ENCODE measurements at regions not wholly inside any gene's neighbourhood (a gene's known extent, or its start where the extent isn't known, plus 50 kb on each side); places are given as distances from the start of the nearest gene placed in this dataset.

DNA sequence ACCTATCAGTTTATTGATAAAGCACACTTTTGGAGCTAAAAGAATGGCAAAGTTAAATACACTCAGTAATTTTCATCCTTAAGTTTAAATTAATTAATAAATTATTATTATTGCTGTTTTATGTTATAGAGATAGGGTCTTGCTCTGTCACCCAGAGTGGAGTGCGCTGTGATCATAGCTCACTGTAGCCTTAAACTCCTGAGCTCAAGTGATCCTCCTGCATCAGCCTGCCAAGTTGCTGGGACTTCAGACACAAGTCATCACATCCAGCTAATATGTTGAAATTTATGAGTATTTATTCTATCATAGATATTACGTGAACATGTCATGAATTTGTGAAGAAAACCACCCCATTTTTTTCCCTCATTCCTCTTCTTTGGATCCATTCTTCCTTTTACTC is 64.2 kb downstream of the GJA1 start:
- DNase-seq (ENCODE audit: extremely low read depth in 1 of 11, low read depth in 9 of 11, low spot score in 4 of 11) = no peak

DNA sequence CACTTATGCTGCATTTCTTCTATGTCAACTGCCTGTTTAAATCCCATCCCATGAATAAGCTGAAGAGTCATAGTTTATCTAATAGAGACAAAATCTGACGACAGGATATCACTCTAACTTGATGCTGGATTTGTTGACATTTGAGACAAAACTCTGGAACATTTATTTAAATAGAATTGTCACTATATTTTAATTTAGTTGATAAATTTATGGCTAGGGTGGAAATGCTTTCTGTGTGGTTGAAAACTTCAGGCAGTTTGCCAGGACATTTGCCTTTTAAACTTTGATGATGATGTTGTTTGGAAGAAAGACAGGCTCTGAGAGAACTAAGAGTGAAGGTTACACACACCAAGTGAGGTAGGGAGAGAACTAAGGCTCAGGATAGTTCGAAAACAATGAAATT is 68.1 kb downstream of the GJA1 start:
- DNase-seq (ENCODE audit: extremely low read depth in 1 of 11, low read depth in 9 of 11, low spot score in 4 of 11) = no peak

DNA sequence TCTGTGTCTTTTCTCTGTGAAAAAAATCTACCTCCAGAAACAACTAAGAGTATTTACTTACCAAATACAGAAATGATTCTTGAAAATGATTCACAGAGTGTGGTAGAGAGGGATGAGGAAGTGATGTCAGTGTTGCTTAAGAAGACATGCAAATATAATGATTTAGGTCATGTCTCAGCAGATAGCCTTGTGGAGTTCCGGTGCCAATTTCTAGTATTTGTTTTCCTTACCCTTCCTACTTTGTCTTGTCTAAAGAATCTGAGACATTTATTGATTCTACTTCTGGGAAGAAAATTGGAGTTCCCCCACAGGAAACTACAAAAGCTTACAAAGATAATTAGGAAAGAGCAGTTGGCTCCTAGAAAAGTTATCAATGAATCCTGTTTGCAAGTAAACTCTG is 68.8 kb downstream of the GJA1 start:
- DNase-seq (ENCODE audit: extremely low read depth in 1 of 11, low read depth in 9 of 11, low spot score in 4 of 11) = no peak

DNA sequence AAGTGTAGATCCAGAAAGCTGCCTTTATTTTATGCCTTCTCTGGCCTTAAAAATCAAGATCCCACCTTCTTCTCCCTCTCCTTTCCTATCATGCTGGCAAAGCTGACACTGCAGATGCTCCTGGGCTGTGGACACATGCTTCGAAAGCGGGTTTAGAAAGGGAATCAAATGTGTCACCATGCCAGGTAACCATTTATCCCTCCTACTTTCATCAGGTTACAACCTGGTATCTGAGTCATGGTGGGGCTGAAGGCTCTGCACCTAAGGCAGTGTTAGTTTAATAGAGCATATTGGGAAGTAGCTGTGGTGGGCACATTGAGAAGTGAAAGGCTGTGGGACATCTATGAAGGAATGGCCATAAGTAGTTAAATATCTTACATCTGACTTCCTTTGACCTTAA is 69.8 kb downstream of the GJA1 start:
- no peak for DNase-seq (ENCODE audit: extremely low read depth in 1 of 11, low read depth in 9 of 11, low spot score in 4 of 11)

DNA sequence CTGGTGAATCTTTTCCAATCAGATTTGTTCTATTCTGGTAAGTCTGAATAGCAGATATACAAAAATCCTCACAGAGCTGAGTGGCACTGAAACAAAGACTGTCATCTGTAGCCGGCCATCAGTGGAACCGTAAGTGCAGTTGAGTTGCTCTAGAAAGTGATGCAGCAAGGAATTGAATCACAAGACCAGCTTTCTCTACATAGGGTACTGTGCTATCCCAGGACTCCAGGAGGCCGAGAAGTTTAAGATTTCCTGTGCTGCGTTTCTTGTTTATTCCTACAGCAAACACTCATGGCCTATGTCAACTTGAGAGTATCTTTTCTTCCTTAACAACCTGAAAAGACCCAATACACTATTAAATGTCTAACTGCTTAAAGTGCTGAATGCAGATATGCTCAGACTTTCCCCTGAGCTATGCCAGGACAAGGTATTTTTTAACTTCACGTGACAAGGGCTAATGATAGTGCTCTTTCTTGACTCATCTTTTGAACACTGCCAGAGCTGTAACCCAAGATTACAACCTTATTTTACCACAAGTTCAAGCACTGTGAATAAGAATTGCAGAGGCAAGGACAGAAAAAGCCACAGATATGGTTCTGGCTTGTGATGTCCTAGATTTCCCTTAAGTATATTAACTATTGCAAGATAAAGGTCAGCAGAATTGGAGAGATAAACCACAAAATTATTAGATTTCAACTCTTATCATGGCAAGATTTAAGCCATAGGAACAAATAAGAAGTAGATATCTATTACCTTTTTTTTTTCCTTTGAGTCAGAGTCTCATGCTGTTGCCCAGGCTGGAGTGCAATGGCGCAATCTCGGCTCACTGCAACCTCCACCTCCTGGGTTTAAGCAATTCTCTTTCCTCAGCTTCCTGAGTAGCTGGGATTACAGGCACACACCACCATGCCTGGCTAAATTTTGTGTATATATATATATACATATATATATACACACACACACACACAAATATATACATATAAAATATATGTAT is 71.6 kb downstream of the GJA1 start:
- DNase-seq (ENCODE audit: extremely low read depth in 1 of 11, low read depth in 9 of 11, low spot score in 4 of 11) = no peak

DNA sequence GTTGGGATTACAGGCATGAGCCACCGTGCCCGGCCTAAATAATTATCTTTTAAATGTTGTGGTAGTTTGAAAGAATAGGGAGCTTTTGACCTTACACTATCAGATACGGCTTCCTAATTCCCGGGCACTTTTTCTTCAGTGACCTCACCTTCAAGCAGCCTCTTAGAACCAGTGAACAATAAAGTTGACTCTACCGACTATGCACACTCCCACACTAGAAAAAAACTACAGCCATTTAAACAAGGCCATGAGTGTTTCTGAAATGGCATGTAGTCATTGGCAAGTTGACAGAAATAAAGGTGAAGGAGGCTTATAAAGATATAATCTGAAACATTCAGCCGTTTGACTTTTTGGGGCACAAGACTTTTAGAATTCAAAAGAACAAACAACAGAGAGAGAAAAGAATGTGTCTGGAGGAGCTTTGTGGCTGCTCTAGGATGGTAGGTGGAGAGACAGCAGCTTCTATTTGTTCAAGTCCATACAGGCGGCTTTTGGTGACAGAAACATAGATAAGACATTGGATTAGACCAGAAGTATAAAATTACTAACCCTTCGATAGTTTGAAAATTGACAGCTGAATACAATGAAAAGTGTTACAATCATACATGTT is 75.2 kb downstream of the GJA1 start:
- no peak for DNase-seq (ENCODE audit: extremely low read depth in 1 of 11, low read depth in 9 of 11, low spot score in 4 of 11)

DNA sequence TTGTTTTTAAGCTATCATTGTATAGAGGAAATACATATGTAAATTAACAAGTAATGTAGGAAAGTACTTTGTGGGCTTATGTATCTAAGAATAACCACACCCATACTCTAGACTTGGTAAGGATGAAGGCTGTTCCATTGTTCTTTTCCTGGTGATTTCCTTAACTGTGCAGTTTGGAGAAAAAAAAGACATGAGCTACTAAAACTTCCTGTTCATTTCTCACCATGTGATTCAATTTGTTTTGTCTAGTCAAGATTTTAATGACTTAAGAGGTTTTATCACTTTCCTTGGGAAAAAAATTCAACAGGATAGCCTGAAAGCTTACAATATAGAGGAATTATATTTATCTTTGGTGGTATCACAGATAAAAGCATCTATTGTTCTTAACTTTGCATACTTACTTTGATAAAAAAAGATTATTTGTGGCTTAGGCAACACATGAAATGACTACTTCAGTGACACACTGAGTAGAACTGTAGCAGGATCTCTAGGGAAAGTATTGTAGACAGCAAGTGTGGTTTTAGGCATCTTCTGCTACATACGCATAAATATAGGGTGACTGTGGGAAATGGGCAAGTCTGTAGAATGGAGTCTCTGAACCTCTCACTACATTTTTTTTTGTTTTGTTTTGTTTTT is 80.3 kb downstream of the GJA1 start:
- no peak for DNase-seq (ENCODE audit: extremely low read depth in 1 of 11, low read depth in 9 of 11, low spot score in 4 of 11)

DNA sequence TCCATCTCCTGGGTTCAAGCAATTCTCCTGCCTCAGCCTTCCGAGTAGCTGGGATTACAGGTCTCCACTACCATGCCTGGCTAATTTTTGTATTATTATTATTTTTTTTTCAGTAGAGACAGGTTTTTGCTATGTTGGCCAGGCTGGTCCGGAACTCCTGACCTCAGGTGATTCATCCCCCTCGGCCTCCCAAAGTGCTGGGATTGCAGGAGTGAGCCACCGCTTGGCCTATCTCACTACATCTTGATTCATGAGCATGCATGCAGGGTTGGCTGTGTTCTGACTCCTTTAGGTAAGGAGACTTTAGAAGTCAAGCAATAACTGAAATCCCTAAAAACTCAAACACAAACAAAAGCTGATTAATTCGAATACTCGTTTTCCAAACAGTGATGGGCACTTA is 80.9 kb downstream of the GJA1 start:
- no peak for DNase-seq (ENCODE audit: extremely low read depth in 1 of 11, low read depth in 9 of 11, low spot score in 4 of 11)

DNA sequence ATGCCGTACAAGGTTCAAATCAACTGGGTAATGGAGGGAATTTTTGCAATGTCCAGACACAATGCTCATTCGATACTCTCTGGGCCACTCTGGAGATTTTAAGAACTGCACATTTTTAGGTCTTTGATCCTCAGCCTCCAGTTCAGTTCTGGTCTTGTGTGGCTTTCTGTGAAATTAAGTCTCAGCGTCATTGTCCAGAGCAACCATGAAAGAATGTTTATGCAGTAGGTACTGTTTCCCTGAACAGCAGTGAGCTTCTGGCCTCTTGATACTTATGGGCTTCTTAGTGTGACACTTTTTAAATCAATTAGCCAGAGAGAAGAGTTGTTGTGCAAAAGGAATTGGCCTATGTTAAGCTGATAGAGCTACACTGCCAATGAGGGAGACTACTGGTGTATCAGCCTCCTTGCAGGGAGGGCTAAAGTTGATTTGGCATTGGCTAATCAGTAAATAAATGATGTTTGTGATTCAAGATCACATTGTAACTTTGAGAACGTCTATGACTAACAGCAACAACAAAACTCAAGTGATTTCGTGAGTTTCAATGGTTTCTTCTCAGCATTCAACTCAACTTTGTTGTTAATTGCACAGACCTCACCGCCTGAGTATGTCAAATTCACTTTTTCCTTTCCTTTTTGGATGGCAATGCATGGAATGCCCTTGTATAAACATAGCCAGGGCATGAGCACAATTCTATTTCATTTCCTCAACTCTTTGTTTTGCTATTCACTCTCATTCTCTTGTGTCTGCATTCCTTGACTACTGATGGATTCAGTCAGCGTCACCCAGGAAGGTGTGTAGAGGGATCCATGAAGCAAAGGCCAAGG is 85.1 kb downstream of the GJA1 start:
- no peak for DNase-seq (ENCODE audit: extremely low read depth in 1 of 11, low read depth in 9 of 11, low spot score in 4 of 11)

DNA sequence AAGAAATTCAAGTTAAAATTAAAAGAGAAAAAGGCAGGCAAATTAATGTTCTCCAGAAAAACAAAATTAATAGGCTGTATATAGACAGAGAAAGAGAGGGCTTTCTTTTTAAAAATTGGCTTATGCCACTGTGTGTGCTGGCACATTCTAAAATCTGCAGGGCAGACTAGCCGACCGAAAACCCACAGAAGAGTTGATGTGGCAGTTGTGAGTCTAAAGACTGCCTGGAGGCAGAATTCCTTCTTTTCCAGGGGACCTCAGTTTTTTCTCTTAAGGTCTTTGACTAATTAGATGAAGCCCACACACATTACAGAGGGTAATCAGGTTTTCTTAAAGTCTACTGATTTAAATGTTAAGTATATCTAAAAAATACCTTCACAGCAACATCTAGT is 85.7 kb downstream of the GJA1 start:
- DNase-seq (ENCODE audit: extremely low read depth in 1 of 11, low read depth in 9 of 11, low spot score in 4 of 11) = no peak

DNA sequence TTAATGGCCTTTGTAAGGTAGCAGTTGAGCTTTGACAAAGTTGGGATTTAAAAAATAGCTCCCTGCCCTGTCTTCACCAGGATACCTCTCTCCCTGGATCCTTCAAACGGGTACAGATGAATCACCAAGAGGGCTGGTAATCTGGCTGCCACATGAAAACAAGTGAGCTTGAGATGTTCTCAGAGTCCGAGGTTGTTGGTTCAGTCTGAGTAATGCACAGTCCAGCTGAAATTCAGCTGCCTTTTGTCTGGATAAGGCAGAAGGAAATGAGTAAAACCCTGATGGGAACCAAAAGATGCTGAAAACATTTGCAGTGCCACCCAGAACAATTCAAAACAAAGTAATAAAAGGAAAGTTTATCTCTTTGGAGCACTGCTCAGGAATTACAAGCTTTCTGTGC is 86.8 kb downstream of the GJA1 start:
- no peak for DNase-seq (ENCODE audit: extremely low read depth in 1 of 11, low read depth in 9 of 11, low spot score in 4 of 11)

DNA sequence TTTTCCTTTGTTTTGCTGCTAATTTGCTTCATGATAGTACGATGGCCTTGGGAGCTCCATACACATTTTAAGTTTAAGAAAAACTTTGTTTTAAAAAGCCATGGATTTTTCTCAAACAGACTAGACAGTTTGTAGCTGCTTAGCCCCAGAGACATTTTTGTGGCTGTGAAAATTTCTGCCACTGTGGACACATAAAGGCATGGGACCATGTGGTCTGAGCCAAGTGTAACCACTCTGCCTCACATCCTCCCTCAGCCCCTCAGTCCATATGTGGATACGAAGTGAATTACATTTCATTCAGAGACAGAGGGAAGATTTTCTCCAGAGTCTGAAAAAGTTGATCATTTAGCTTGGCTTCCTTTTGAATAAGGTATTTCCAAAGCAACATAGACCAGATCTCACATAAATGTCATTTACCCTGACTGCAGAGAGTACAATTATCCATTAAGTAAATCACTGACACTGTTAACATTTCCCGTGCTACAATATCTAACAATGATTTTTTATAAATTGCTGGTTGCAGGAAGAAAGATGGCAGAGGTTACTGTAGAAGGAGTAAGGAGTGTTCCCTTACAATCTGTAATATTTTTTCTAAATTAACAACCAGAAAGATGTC is 87.4 kb downstream of the GJA1 start:
- no peak for DNase-seq (ENCODE audit: extremely low read depth in 1 of 11, low read depth in 9 of 11, low spot score in 4 of 11)

DNA sequence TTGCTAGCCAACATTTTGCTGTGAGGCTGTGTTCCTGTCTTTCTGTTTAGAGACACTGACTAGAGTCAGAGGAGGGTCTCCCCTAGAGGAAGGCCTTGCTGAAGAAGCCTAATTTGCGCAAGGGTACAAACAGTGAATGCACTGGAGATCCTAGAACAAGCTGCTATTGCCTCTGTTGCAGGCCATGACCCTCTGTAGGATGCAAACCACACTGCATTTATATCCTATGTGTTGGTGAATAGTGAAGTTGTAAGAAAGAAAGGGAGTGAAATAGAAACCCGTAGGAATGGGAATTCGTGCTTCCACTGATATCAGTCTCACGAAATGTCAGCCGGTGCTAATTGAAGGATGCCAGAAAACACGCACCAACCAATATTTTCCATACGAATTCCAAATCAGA is 88.2 kb downstream of the GJA1 start:
- no peak for DNase-seq (ENCODE audit: extremely low read depth in 1 of 11, low read depth in 9 of 11, low spot score in 4 of 11)

DNA sequence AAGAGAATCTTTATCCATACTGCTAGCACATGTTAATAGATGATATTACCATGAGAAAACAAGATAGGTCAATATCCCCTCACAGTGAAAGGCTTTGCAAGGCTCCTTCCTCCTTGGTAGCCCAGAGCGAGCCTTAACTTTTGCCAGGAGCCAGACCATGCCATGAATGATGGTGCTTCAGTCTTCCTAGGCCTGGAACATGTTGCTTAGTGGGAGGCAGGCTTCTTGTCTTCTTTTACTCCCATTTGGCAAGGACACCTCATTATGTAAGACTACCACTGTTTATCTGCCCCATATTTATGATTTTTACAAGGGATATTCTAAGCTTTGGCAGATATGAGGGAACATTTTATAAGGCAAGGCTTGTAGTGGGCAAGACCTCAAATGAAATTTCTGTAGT is 90.8 kb downstream of the GJA1 start:
- DNase-seq (ENCODE audit: extremely low read depth in 1 of 11, low read depth in 9 of 11, low spot score in 4 of 11) = no peak

DNA sequence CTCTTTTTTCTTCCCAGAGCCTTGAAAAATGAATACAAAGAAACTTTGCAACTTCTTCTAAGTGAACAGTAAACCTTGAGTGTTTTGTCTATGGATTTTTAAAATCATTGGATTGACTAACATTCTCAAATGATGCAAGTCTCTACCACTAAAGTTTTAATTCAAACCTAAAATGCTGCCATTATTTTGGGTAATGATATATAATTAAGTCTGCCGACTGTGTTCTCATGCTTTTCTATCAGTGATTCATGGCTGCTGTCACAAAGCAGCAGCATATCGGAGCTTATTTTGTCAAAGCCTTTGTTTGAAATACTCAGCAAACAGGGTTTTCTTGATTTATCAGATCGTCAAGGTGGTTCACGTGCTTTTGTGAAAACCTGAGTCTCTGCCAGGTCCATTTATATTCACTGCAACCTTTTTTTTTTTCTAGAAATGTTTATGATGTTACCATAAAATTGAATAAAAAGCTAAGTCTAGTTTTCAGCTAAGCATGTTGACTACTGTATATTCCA is 96.3 kb downstream of the GJA1 start:
- no peak for DNase-seq (ENCODE audit: extremely low read depth in 1 of 11, low read depth in 9 of 11, low spot score in 4 of 11)

DNA sequence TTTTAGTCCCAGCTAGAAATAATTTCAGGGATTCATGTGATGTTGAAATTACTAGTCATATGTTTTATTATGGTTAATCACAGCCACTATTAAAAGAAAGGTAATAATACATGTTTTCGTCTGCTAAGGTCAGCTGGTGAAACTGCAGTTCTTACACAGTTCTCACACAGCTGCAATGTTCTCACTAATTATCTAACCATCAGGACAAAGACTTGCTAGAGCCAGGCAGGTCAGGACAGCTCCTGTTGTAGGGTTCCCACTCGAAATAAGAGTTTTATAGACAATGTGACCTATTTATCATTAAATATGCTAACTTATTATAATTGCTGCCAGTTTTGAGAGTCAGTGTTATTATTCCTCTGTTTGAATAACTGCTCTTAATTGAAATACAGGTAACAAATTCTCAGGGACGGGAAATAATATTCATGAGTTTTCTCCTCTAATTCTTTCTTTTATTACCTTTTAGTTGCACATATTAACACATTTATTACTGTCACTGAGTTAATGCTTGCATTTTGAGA is 97.9 kb downstream of the GJA1 start:
- no peak for DNase-seq (ENCODE audit: extremely low read depth in 1 of 11, low read depth in 9 of 11, low spot score in 4 of 11)

DNA sequence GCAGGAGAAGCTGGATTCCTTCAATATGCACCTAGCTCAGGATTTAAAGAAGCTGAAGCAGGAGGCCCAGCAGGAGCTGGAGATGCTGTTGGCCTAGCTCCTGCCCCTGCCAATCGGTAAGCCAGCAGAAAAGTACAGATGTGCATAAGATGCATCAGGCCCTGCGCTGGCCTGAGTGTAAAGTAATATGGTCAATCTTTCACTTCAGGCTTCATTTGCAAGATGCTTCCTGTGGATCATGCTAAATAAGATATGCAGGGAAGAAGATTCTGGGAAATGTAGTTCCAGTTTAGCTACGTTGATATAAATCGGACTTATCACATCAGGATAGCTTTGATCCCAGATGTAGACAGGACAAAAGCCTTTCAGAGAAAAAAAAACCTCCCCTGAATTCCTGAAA is 100.3 kb downstream of the GJA1 start:
- no peak for DNase-seq (ENCODE audit: extremely low read depth in 1 of 11, low read depth in 9 of 11, low spot score in 4 of 11)

DNA sequence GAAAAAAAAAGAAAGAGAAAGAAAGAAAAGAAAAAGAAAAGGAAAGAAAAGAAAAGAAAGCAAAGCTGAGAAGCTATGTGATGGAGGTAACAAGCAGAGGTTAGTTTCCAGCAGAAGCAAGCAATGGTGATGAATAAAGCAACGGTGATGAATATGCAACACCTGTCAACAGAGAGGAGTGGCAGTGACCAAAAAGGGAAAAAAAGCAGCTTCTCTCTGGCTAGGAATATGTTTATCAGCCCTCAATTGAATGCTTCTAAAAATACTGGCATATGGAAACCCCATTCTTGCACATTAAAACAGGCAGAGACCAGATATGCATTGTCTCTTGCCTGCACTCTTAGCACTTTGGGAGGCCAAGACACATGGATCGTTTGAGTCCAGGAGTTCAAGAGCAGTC is 100.9 kb downstream of the GJA1 start:
- no peak for DNase-seq (ENCODE audit: extremely low read depth in 1 of 11, low read depth in 9 of 11, low spot score in 4 of 11)

DNA sequence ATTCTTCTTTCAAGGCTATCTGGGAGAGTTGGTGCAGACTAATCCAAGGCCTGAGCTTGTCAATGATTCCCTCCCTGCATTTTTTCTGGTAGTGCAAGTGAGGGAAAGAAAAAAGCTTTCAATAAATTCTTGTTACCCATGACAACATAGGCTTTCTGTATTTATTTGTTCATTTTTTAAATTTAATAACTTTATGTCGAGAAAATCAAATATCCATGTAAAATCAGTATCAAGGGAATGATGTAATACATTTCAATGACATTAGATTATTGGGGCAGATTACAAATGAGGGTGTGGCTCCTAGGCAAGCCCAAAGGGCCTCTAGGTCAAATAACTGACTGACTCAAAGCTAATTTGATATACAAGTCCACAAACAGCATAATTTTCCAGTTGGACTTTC is 104.0 kb downstream of the GJA1 start:
- no peak for DNase-seq (ENCODE audit: extremely low read depth in 1 of 11, low read depth in 9 of 11, low spot score in 4 of 11)

Measured in renal cortex interstitium (tissue), 11 donors.